NCI-H2081 (cell line): ENCODE measurements at regions not wholly inside any gene's neighbourhood (a gene's known extent, or its start where the extent isn't known, plus 50 kb on each side); places are given as distances from the start of the nearest gene placed in this dataset.
A peak's percentile ranks its signal among the peaks of the same experiment; 100 is the strongest.

ENCODE experiments used
- DNase-seq, 2 experiments: peaks; one replicate each; lab custom pipeline; 2025; lab: John Stamatoyannopoulos, UW

- DNase-seq: no peak
These were observed 64.9 kb downstream of the MCFD2 start for GRCh38 chr2:46850742-46851141.

- DNase-seq: no peak
These were observed 65.7 kb downstream of the MCFD2 start for GRCh38 chr2:46849721-46850556.

- no peak for DNase-seq
These were observed 66.4 kb downstream of the MCFD2 start for GRCh38 chr2:46849046-46849715.

- DNase-seq: no peak
These were observed 67.2 kb downstream of the MCFD2 start for GRCh38 chr2:46848447-46848846.

GRCh38 chr2:46847726-46848412 is 67.7 kb downstream of the MCFD2 start:
- DNase-seq: no peak

- peak; percentile 89 to 93 for DNase-seq
These were observed 68.4 kb downstream of the MCFD2 start for GRCh38 chr2:46847185-46847710.

- no peak for DNase-seq
These were observed 69.1 kb downstream of the MCFD2 start for GRCh38 chr2:46846536-46846935.

GRCh38 chr2:46845542-46846486 is 69.8 kb downstream of the MCFD2 start:
- no peak for DNase-seq

GRCh38 chr2:46844443-46844842 is 71.2 kb downstream of the MCFD2 start:
- DNase-seq: no peak

GRCh38 chr2:46844034-46844433 is 71.6 kb downstream of the MCFD2 start:
- no peak for DNase-seq

- no peak for DNase-seq
These were observed 72.3 kb downstream of the MCFD2 start for GRCh38 chr2:46843316-46843715.

- DNase-seq: no peak
These were observed 72.7 kb downstream of the MCFD2 start for GRCh38 chr2:46842876-46843275.

GRCh38 chr2:46841621-46842020 is 74.0 kb downstream of the MCFD2 start:
- no peak for DNase-seq

GRCh38 chr2:46839045-46839444 is 76.6 kb downstream of the MCFD2 start:
- DNase-seq: no peak

GRCh38 chr2:46837704-46838103 is 77.9 kb downstream of the MCFD2 start:
- DNase-seq: no peak

- no peak for DNase-seq
These were observed 78.5 kb downstream of the MCFD2 start for GRCh38 chr2:46837112-46837454.

- no peak for DNase-seq
These were observed 79.1 kb downstream of the MCFD2 start for GRCh38 chr2:46836295-46837111.

- no peak for DNase-seq
These were observed 80.1 kb downstream of the MCFD2 start for GRCh38 chr2:46835520-46835919.

- no peak for DNase-seq
These were observed 83.1 kb downstream of the MCFD2 start for GRCh38 chr2:46832543-46832942.

- DNase-seq: no peak
These were observed 83.7 kb downstream of the MCFD2 start for GRCh38 chr2:46831869-46832265.
